ENCODE measurements at regions not wholly inside any gene's neighbourhood (a gene's known extent, or its start where the extent isn't known, plus 50 kb on each side); places are given as distances from the start of the nearest gene placed in this dataset.
"Not testable (repeated sequence)": the region's sequence is repeated elsewhere in the genome, so short reads cannot be mapped to it uniquely, and the experiment has no call there.

DNA sequence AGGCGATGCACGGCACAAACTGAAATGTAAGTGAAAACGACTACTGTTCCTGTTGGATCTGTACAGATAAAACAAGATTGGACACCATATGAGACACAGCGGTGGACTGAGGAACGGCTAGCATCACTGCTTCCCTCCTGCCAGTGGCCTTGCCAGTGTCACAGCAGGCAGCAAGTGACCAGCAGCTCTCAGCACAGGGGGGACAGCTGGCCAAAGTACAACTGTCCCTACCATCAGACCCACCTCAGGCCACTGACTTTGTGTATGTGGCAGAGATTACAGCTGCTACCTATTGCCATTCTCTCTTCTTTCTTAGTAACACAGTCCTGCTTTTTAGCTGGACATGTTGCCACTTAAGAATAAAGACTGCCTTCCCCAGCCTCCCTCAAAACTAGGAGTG lies 80.0 kb upstream of the SLC66A3 start:
- DNase-seq: no peak

- no peak for DNase-seq
These were observed 77.9 kb upstream of the SLC66A3 start for GRCh38 chr2:11077411-11077810.

DNA sequence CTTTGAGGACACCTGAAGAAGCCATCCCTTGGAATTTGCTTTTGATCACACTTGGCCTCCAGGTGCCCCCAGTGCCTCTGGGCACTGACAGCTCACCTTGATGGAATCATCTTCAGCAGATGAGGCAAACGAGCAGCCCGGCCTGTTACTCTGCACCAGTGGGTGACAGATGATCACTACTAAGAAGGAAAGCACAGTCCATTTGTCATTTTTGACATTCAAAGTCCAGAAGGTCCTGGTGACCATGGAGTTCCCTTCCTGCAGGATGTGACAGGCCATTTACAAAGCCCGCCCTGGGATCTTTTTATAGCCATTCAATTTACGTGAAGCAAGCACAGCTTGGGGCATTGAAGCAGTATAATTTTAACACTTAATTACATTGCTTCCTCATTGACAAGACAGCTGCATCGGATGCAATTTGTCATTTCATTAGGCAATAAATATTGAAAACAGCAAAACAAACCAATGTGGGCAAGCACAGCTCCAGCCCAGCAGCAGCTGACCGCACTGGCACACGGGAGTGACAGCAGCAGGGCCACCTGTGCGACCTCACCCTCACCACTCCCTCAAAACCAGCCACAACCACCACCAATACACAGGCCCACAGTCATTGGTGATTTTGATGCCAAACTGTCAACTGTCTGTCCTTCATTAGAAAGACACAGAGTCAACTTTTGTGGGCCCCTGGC lies 76.0 kb upstream of the SLC66A3 start:
- no peak for DNase-seq

- DNase-seq: no peak
These were observed 74.8 kb upstream of the SLC66A3 start for GRCh38 chr2:11080253-11081115.

GRCh38 chr2:11082880-11083279 lies 72.4 kb upstream of the SLC66A3 start:
- no peak for DNase-seq

DNA sequence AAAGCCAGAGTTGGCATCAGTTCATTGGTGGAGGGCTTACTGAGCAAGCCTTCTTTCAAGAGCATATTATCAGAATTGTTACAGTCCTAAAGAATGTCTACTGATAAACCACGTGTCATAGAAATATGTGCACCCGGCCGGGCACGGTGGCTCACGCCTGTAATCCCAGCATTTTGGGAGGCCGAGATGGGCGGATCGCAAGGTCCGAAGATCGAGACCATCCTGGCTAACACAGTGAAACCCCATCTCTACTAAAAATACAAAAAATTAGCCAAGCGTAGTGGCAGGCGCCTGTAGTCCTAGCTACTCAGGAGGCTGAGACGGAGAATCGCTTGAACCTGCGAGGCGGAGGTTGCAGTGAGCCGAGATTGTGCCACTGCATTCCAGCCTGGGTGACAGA lies 66.4 kb upstream of the SLC66A3 start:
- DNase-seq: not testable (repeated sequence)

GRCh38 chr2:11090187-11090586 lies 65.1 kb upstream of the SLC66A3 start:
- no peak for DNase-seq

DNA sequence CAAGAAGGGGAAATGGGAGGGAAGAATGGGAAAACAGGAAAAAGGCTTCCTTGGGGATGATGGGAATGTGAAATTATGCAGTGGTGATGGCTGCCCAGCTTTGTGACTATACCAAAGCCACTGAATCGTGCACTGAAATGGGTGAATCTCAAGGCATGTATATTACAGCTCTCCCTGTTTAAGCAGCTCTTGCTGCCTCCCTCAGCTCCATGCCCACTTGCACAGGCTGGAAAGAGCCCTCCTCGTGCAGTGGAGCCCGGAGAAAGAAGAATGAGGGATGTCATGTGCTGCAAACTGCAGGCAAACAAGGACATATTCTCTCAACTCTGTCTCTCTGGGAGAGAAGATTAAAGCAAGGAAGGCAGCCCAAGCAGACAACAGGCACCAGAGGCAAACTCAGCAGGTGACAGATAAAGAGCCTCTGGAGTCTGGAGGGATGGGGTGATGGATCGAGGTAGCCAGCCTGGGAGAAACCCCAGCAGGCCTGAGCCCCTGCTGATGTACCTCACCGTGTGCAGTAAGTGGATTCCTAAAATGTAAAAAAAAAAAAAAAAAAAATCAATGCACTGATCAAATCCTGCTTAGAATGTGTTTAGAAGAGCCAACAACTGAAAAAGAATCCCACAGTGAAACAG lies 62.4 kb upstream of the SLC66A3 start:
- DNase-seq: no peak

DNA sequence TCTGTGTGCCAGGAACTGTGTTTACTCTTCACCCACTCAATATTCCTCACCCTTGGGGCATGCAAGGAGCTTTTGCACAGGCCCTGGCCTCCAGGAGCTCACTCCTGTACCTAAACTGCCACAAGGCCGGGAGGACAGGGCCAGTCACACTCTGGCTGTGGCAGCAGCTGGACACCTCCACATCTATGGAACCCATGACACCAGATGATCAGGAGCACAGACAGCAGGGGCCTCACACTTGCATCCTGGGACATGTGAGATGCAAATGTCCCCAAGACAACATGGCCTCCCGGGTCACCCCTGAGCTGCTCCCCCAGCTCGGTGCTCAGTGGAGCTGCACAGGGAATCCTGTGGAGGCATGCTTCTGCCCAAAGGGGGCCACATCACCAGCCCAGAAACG lies 61.8 kb upstream of the SLC66A3 start:
- DNase-seq: no peak

DNA sequence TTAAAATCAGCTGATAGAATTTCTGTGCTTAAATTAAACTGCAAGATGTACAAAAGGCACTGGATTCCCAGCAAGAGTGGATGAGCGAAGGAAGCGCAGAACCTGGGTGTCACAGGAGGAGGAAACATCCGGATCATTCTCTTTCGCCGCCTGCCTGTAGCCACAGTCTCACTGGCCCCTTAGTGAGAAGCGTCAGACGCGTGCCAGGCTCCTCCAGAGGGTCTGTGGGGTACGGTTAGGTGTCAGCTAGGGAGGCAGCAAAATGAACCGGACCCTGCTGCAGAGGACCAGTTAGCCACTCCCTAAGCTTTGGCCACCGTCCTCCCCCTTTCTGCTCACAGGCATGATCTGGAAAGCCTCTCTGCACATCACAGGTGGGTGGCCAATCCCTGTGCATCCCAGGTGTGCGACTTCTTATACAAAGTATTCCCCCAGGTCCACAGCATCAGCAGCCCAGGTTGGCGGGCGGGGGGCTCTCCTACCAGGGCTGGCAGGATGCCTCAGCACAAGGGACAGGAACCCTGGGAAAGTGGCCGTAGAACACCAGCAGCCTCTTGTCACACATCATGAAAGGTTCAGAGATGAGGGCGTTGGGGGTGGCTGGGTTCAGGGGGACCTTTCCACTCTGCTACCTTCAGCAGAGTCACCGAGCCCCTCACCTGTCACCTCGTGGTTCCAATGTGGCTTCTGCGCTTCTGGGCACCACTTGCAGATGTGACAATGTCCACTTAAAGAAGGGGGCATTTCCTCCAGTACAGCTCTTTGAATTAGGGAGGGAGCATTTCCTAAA lies 61.1 kb upstream of the SLC66A3 start:
- DNase-seq: no peak

DNA sequence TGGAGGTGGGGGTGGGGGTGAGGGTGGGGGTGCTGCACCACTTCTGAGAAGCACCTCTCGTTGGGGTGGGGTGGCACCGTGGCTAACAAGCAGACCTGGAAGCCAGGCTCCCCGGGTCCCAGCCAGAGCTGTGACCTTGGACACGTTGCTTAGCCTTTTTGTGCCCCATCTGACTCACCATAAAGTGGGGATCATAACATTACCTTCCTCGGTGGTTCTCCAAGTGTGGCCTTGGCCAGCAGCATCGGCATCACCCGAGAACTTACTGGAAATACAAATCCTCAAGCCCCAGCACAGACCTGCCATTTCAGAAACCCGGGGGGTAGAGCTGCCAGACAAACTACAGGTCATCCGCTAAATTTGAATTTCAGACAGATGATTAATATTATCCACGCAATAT lies 58.7 kb upstream of the SLC66A3 start:
- no peak for DNase-seq

GRCh38 chr2:11097038-11097720 lies 58.1 kb upstream of the SLC66A3 start:
- DNase-seq: no peak

DNA sequence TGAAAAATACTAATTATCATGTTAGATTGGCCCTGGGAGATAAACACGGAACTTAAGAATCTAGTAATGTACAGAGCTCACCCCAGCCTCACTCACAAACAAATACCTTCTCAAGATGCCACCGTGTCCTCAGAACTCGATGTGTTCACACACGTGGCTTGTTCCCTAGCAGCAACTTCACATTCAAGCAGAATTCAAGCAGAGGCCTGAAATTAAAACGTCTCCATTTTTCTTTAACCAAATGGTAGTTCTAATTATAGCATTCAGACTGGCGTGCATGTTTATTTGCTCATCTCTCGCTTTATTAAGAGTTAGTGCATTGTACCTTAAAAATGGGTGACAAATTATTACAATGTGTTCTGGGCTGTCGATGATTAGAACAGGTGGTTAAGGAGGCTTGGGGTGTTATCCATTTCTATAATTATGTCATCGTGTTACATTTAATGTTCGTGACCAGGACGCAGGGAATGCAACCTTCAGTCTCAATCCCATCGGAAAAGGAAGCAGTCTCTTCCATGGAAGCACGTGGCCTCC lies 57.3 kb upstream of the SLC66A3 start:
- DNase-seq: no peak

DNA sequence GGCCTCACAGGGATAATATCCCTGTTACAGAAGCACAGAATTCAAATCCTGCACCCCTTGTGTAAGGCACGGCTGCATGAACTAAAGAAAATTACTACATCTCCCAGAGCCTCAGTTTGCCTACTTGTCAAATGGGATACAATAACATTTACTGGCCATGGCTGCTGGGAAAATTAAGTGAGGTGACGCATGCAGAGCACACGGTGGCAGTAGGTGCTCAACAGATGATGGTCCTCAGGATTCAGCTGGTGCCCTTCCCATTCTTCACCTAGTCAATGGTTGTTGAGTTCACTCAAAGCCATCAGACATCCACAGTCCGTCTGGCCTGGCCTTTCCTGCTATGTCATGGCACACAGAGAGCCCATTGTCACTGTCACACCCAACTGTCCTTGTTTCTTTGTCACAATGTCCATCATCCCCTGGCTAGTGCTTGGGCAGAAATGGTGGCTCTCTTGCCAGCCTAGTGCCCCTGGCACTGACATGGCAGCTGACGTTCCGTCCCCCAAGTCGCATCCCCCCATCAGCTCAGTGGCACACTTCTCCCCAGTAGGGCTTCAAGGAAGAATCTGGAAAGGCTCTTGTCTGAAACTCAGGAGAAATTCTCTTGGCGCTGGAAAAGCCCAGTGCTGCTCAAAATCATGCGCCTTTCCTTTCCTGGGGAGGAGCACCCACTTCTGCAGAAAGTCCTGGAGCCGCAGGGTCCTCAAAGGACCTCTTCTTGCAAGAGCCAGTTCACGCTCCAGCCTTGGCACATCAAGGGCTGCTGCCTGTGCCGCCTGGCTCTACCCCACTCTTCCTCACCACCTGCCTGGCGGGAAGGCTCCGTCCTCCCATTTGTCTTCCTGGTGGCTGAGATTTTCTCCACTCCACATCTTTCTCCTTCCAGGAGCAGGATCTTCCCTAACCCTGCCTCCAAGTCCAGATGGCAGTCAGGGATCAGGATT lies 55.9 kb upstream of the SLC66A3 start:
- no peak for DNase-seq

GRCh38 chr2:11100130-11100529 lies 55.1 kb upstream of the SLC66A3 start:
- DNase-seq: no peak

DNA sequence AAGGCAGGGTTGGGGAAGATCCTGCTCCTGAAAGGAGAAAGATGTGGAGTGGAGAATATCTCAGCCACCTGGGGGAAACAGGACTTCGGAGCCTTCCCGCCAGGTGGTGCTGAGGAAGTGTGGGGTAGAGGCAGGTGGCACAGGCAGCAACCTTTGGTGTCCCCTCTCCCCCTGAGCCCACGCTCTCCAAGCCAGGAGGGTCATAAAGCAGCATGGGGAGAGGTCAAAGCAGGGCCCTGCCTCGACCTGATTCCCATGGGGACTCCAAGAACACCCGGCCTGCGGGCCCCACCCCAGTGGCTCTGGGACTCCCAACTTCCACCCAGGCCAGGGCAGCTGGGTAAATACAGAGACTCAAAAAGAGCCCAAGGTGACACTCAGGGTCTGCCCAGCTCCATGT lies 54.3 kb upstream of the SLC66A3 start:
- DNase-seq: no peak

DNA sequence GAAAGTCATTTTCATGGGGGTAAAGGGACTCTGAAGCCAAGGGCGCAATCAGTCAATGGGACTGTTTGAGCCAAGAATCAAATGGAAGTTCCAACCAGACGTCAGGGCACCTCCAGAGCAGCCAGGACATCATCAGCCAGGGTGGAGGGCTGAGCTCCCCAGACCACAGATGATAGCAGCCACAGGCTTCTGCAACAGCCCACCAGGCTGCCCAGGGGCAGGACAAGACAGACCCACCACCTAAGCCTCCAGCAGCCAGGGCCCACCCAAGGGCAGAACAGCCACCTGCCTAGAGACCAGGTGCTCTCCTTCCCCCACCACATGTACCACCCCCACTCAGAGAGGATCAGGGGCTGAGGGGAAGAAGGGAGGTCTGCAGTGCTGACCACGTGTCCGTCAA lies 53.8 kb upstream of the SLC66A3 start:
- no peak for DNase-seq

- DNase-seq: no peak
These were observed 52.8 kb upstream of the SLC66A3 start for GRCh38 chr2:11102466-11102865.

DNA sequence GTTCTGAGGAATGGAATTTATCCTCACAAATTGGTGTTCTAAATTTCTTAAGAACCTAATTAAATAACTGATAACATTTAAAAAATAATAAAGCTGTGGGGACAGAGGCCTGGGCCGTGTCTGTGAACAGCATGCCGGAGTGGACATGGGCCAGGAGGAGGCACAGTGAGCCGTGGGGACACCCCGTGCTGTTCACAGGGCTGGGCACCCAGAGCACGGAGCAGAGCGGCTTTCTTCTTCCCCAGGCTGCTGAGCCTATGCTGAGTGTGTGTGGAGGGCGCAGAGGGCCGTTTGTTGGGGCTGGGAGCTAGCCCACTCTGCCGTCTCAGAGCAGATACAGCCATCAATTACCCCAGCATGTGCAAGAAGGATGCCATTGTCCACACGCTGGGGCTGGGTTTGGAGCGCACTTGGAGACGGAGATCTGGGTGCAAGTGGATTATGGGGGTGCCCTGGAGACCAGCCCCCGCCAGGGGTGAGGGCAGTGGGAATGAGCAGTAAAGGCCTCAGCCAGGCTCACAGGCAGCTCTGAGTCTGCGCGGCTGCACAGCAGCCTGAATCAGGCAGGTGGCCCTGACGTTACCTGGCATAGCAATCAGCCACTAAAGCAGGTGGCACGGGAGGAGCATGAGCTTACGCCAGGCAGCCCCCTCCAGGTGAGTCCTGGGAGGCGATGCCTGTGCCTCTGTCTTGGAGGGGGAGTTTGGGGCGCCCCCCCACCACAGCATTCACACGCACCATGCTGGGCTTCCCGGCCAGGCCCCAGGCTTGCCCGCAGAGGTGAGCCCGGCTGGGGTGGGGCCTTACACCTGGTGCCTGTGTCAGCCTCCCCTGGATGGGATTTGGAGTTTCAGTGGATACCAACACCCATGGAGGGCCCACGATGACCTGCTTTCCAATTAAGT lies 52.1 kb upstream of the SLC66A3 start:
- DNase-seq: no peak
